ENCODE measurements at regions not wholly inside any gene's neighbourhood (a gene's known extent, or its start where the extent isn't known, plus 50 kb on each side); places are given as distances from the start of the nearest gene placed in this dataset.
"Not testable (repeated sequence)": the region's sequence is repeated elsewhere in the genome, so short reads cannot be mapped to it uniquely, and the experiment has no call there.

DNA sequence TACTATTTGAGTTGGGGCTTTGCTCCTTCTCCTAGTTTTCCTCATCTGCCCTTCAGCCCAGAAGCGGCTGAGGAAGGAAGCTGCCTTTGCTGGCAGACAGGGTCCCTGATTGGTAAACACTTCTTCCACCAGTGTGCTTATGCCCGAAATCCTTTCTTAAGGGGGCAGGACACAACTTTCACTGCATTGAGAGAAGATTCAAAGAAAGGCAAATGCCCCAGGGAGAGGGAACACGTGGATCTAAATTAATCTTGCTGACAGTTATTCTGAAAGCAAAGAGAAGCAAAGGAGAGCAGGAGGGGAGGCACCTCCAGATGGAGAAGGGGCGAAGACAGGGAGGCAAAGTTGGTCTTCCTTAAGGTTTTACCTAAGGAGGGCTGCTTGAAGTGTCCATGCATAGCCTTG is 92.1 kb upstream of the EFEMP1 start:
- ATAC-seq (no peak), DNase-seq (ENCODE audit: missing footprints) (no peak)
- intact Hi-C loops (cut with DNase I), result no loop called here

DNA sequence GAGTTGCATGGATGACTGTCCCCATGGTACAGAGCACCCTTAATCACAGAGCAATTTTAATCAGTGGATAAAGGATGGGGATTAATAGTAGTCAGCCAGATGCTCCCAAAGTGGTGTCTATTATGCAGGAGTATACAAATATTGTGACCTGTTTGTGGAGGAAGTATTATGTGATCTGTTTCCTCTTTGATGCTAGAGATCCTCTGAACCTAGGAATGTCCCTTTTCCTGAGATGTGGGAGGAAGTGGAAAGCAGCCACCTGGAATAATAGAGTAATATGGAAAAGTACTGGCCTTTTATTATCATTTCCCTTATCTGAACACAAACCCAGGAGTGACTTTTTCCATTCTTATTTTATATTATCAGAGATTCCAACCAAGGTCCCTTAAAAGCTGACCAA is 94.2 kb upstream of the EFEMP1 start:
- DNase-seq (ENCODE audit: missing footprints), result no peak
- ATAC-seq, result no peak
- intact Hi-C loops (cut with DNase I), result no loop called here

DNA sequence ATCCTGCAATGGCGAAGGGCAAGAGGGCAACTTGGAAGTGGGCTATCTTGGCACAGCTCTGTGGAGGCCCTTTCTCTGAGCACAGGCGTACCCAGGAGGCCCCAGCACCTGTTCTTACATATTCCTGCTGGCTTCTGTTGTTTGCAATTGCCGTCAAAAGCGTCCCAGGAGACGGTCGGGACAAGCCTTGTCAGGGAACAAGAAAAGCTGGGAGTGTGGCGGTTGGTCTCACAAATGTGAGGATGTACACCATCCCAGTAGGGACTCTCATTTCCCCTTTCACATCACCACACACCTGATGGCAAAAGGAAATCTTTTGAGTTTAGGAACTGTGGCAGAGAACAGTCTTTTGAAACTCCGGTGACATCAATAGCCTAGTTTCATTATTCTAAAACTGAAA is 94.7 kb upstream of the EFEMP1 start:
- DNase-seq (ENCODE audit: missing footprints) (no peak), ATAC-seq (no peak)
- intact Hi-C loops (cut with DNase I), result no loop called here

DNA sequence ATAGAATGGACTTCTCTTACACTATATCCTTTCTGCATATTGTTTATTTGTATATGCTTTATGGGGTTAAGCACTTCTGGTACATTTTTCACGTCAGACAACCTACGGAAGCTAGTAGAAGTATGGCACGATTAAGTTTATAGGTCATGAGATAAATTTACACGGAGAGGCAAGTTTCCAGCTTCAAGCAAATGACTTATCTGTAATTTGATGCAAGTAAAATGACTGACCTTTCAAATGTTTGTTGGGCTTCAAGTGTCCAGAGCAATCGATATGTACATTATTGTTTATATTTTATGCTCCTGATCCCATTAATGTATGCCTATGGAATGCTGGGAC is 97.5 kb upstream of the EFEMP1 start:
- intact Hi-C loops (cut with DNase I), result no loop called here
- DNase-seq (ENCODE audit: missing footprints), result no peak
- ATAC-seq, result no peak

DNA sequence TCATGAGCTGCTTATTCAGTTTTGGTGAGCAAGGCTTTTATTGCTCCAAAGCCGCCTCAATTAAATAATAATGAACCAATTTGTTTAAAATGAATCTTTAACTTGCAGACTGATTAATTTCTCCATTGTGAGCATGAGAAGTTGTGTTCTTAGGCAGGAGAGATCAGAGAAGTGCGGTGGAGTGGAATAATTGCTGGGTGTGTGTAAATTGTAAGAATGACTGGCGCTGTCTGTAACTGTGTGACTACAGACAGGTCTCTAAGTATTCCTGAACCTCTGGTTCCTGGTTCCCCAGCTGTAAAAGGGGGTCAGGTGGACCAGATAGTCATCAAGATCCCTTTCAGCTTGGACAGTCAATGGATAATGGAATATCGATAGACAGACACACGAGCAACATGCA is 98.0 kb upstream of the EFEMP1 start:
- ATAC-seq (no peak), DNase-seq (ENCODE audit: missing footprints) (no peak)
- intact Hi-C loops (cut with DNase I), result no loop called here

DNA sequence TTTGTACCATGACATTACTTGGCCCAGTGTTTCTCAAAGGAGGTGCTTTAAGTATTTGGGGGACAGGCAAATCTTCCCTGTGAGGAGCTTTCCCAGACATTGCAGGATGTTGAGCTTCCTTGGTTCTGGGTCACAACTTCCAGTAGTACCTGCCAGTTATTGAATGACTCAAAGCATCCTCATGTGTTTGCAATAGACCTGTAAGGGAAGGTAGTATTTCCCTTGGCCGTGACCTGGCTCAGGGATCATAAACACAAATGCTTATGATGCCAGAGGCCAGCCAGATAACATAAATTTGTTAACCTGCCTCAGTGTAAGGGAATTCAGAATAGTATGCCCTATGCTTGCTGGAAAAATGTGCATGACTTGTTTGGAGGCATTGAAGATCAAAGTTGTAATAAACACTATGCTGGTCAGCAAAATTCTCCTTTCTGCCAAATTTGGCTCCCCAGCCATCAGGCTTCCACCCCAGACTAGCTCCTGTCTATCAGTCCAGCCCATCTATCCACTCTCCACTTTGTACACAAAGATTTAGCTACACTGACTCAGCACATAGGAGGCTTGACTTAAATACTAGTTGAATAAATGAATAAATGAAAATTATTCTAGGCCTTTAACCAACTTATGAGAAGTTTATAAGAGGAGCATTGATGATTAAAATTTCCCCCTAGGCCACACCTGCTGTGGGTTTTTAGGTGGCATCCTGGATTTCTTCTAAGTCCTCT is 102.0 kb upstream of the EFEMP1 start:
- DNase-seq (ENCODE audit: missing footprints) (no peak), ATAC-seq (no peak)
- intact Hi-C loops (cut with DNase I), result no loop called here

GRCh38 chr2:56026828-56027227 is 103.2 kb upstream of the EFEMP1 start:
- no peak for ATAC-seq
- DNase-seq (ENCODE audit: missing footprints), result no peak
- intact Hi-C loops (cut with DNase I), result no loop called here

GRCh38 chr2:56030062-56030461 is 106.5 kb upstream of the EFEMP1 start:
- no peak for DNase-seq (ENCODE audit: missing footprints)
- intact Hi-C loops (cut with DNase I), result no loop called here
- ATAC-seq, result no peak

GRCh38 chr2:56030901-56031300 is 107.3 kb upstream of the EFEMP1 start:
- no peak for ATAC-seq
- intact Hi-C loops (cut with DNase I), result no loop called here
- DNase-seq (ENCODE audit: missing footprints), result no peak

DNA sequence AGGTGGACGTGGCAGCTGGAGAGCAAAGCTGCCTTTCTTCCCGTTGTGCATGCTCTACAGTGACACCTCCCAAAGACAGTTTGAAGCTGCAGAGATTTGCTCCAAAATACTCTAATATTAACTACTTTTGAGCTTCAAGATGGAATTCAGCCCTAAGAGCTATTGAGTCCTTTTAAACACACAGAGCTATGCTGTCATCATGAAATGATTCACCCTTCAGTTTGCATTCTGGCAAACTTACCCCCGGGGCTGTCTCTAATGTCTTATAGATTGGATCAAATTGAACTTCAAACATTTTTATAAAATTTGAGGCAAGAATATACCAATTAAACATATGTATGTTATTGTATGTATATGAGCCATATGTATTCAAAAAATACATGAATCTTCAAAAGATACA is 110.7 kb upstream of the EFEMP1 start:
- DNase-seq (ENCODE audit: missing footprints), result no peak
- ATAC-seq, result no peak
- intact Hi-C loops (cut with DNase I), result no loop called here

DNA sequence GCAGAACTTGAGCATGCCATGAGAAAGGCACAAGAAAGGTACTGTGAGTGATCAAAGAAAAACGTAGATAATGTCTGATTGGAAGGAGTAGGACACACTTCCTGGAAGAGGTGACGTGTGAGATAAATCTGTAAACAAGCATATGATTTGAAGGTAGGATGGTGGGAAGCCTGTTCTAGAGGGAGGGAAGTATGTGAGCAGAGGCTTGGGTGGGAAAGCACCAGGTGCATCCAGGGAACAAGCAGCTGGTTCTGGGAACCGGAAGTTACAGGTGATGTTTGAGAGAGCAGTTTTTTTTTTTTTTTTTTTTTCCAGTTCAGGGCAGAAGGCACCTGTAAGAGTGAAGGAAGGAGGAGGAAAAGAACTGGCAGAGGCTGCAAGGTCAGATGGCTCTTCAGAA is 116.6 kb upstream of the EFEMP1 start:
- DNase-seq (ENCODE audit: missing footprints), result no peak
- ATAC-seq, result no peak
- intact Hi-C loops (cut with DNase I), result no loop called here

DNA sequence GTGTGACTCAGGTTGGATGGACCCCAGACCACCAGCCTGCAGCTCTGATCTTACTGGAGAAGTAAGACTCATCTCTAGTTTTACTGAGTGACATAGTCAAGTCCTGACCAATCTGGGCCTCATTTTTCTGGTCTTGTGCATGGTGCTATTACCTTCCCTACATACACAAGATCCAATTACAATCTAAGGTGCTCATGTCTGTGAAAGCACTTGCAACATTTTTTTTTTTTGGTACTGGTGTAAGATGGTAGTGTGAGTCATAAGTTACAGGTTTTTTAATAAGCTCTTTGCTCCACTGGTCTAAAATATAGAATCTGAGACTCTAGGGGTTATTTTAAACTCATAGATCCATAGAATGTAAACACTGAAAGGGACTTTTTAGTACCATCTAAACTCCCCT is 117.3 kb upstream of the EFEMP1 start:
- DNase-seq (ENCODE audit: missing footprints) (no peak), ATAC-seq (no peak)
- intact Hi-C loops (cut with DNase I), result no loop called here

DNA sequence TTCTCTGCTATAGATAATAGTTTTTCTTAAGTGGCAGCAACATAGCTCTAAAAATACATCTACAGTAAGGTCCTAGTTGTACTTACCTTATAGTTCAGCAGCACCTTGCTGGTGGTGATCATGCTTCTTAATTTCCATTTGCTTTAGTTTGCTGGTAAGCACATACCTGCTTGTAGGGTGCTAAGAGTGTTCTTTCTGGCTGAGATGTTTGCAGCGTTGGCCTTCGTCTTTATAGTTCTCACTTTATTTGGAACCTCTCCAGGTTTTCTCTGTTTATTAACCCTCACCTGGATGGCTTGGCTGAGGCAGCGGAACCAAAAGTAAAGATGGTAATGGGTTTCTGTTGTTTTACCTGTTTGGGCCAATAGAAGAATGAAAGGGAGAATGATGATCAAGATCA is 123.6 kb upstream of the EFEMP1 start:
- ATAC-seq (no peak), DNase-seq (ENCODE audit: missing footprints) (no peak)
- intact Hi-C loops (cut with DNase I), result no loop called here

DNA sequence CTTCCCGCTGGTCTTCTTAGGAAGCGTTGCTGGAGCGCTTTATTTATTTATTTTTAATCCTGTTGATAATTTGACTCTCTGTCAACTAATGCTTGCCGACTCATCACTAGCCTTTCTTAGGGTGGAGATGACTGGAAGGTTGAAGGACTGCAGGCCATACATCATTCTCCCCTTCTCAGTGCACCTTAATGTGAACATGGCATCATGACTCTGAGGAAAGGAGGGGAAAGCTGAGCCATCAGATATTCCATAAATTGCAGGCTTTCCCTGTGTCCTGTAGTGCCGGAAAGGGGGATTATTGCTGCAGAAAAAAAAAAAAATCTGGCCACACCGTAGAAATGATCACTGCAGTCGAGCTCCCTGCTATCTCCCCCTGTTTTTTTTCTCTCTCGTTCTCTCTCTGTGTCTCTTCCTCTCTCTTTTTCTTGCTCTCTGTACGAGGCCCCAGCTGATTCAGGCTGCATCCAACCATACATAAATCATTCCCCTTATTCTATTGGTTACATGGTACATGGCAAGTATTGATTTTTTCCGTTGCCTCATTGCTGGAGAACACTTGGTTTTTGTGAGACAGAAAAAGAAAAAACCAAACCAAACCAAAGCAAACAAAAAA is 125.8 kb upstream of the EFEMP1 start:
- ATAC-seq (no peak), DNase-seq (ENCODE audit: missing footprints) (no peak)
- intact Hi-C loops (cut with DNase I), result no loop called here

DNA sequence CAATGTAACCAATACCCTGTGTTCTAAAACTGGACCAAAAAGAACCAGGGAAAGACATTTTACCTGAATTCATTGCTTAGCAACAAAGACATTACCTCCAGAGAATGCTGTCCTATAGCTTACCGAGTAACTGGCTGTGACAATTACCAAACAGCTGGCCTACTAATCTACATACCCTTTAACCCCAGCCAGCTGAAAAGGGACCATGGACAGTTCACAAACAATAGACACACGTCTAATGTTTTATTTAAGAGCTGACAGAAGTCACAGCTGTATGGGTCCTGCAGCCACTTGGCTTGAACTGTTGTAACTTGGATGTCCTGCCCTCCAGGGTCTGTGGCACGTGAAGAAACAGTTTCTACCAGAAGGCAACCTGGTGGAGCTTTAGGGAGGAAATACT is 130.1 kb upstream of the EFEMP1 start:
- DNase-seq (ENCODE audit: missing footprints) (no peak), ATAC-seq (no peak)
- intact Hi-C loops (cut with DNase I), result no loop called here

- intact Hi-C loops (cut with DNase I), result no loop called here
- ATAC-seq, result no peak
- DNase-seq (ENCODE audit: missing footprints), result no peak
These were observed 128.4 kb upstream of the CCDC85A start for GRCh38 chr2:56055405-56055804.

GRCh38 chr2:56061327-56061726 is 122.5 kb upstream of the CCDC85A start:
- intact Hi-C loops (cut with DNase I); ATAC-seq: not testable (repeated sequence)

DNA sequence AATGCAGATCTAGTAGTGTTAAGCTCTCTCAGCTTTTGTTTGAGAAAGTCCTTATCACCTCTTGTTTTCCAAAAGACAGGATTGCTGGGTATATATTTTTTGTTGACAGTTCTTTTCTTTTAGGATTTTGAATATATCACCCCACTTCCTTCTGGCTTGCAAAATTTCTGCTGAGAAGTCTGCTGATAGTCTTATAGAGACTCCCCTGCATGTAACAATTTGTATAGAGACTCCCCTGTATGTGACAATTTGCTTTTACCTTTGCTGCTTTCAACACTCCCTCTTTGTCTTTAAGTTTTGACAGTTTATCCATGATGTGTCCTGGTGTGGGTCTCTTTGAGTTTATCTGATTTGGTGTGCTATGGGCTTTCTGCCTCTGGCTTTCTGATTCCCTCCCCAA is 115.0 kb upstream of the CCDC85A start:
- DNase-seq (ENCODE audit: missing footprints) (no peak), ATAC-seq (no peak)
- intact Hi-C loops (cut with DNase I), result no loop called here

More at GRCh38 chr2:56061327-56061726, 122.5 kb upstream of the CCDC85A start:
- not testable (repeated sequence) for DNase-seq (ENCODE audit: missing footprints)

DNA sequence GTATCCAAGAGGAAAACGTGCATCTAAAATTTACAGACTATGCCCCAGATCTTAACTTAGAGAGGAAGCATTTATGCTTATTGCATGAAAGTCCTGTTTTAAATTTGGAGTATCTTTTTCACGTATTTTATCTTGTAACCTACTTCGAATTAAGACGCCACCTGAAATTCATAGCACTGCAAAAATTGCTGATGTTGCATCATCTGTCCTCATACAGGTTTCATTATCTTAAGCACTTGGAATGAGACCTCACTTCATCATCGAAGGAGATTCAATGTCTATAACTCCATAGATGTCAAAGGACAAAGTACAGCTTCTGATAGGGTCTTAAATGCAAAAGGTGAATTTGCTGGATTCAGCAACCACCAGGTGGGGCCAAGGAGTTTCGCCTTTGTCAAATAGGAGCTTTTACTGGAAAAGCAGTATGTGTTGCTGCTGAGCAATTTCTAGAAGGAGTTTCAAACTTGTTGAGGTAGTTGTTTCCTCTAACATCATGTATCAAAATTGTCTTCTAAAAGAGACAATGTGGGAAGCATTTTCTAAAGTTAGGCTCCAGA is 106.4 kb upstream of the CCDC85A start:
- ATAC-seq (no peak), DNase-seq (ENCODE audit: missing footprints) (no peak)
- intact Hi-C loops (cut with DNase I), result no loop called here

GRCh38 chr2:56082665-56083064 is 101.1 kb upstream of the CCDC85A start:
- intact Hi-C loops (cut with DNase I), result no loop called here
- no peak for ATAC-seq
- no peak for DNase-seq (ENCODE audit: missing footprints)
